H9 (cell line): ENCODE measurements at regions not wholly inside any gene's neighbourhood (a gene's known extent, or its start where the extent isn't known, plus 50 kb on each side); places are given as distances from the start of the nearest gene placed in this dataset.

Experiments used
- DNase-seq: peaks from one replicate; pipeline ENCODE4 v3.0.0-alpha.2; 2017
- H2AFZ ChIP-seq: one replicate; pipeline ENCODE4 v1.6.1; 2013; ENCODE audit warnings: mild to moderate bottlenecking, low read length, control low read depth, moderate library complexity
- H2AK5ac ChIP-seq: 2 replicates; pipeline ENCODE4 v1.6.1; 2013; ENCODE audit warnings: low read length, control low read depth, mixed read lengths; ENCODE audit not compliant: insufficient read length
- H2BK120ac ChIP-seq: one replicate; pipeline ENCODE4 v1.6.1; 2013; ENCODE audit warnings: low read depth, mild to moderate bottlenecking, low read length, control low read depth, inconsistent platforms; ENCODE audit not compliant: poor library complexity, severe bottlenecking
- H2BK12ac ChIP-seq: 2 replicates; pipeline ENCODE4 v1.6.1; 2013; ENCODE audit warnings: low read length, control low read depth, mixed read lengths, low read depth; ENCODE audit not compliant: insufficient read length
- H2BK15ac ChIP-seq: 2 replicates; pipeline ENCODE4 v1.6.1; 2013; ENCODE audit warnings: low read depth, low read length, control low read depth
- H2BK20ac ChIP-seq: one replicate; pipeline ENCODE4 v1.6.1; 2013; ENCODE audit warnings: low read depth, mild to moderate bottlenecking, low read length, control low read depth, inconsistent platforms; ENCODE audit not compliant: poor library complexity, severe bottlenecking
- H2BK5ac ChIP-seq: 2 replicates; pipeline ENCODE4 v1.6.1; 2013; ENCODE audit warnings: low read length, control low read depth, mixed read lengths; ENCODE audit not compliant: insufficient read length
- H3K14ac ChIP-seq: 2 replicates; pipeline ENCODE4 v1.6.1; 2013; ENCODE audit warnings: low read length, control low read depth; ENCODE audit not compliant: insufficient read depth
- H3K18ac ChIP-seq: 2 replicates; pipeline ENCODE4 v1.6.1; 2013; ENCODE audit warnings: low read depth, mild to moderate bottlenecking, mixed read lengths, low read length, control low read depth; ENCODE audit not compliant: insufficient read length
- H3K23ac ChIP-seq: 2 replicates; pipeline ENCODE4 v1.6.1; 2013; ENCODE audit warnings: low read length, control low read depth, mixed read lengths, low read depth; ENCODE audit not compliant: insufficient read length
- H3K23me2 ChIP-seq: 2 replicates; pipeline ENCODE4 v1.6.1; 2013; ENCODE audit warnings: low read depth, mild to moderate bottlenecking, mixed read lengths, low read length, control low read depth; ENCODE audit not compliant: insufficient read length, poor library complexity, severe bottlenecking
- H3K27ac ChIP-seq: 2 replicates; pipeline ENCODE4 v1.5.1; 2013; ENCODE audit warnings: low read length, control low read depth, mixed read lengths, low read depth; ENCODE audit not compliant: insufficient read length
- H3K27me3 ChIP-seq: 2 replicates; pipeline ENCODE4 v1.6.1; 2013; ENCODE audit warnings: low read length, control low read depth, inconsistent platforms; ENCODE audit not compliant: insufficient read depth
- H3K4ac ChIP-seq: 2 replicates; pipeline ENCODE4 v1.6.1; 2013; ENCODE audit warnings: low read depth, mild to moderate bottlenecking, control low read depth, inconsistent platforms, low read length, moderate library complexity
- H3K4me1 ChIP-seq: 2 replicates; pipeline ENCODE4 v1.6.1; 2013; ENCODE audit warnings: low read length, control low read depth, inconsistent platforms; ENCODE audit not compliant: insufficient read depth
- H3K4me2 ChIP-seq: 2 replicates; pipeline ENCODE4 v1.6.1; 2013; ENCODE audit warnings: low read length, control low read depth, mixed read lengths; ENCODE audit not compliant: insufficient read length, insufficient read depth
- H3K56ac ChIP-seq: 2 replicates; pipeline ENCODE4 v1.6.1; 2013; ENCODE audit warnings: low read depth, mild to moderate bottlenecking, mixed read lengths, low read length, control low read depth; ENCODE audit not compliant: insufficient read length
- H3K79me1 ChIP-seq: 2 replicates; pipeline ENCODE4 v1.6.1; 2013; ENCODE audit warnings: low read depth, mild to moderate bottlenecking, moderate library complexity, low read length, control low read depth, inconsistent platforms; ENCODE audit not compliant: insufficient read depth, poor library complexity, severe bottlenecking
- H3K79me2 ChIP-seq: 2 replicates; pipeline ENCODE4 v1.6.1; 2013; ENCODE audit warnings: low read length, control low read depth, inconsistent platforms; ENCODE audit not compliant: insufficient read depth
- H3K9ac ChIP-seq: 2 replicates; pipeline ENCODE4 v1.6.1; 2013; ENCODE audit warnings: low read length, control low read depth, mixed read lengths; ENCODE audit not compliant: insufficient read length; ENCODE audit errors: extremely low read depth
- H3K9me3 ChIP-seq: one replicate; pipeline ENCODE4 v1.6.1; 2013; ENCODE audit warnings: low read depth, low read length, inconsistent platforms; ENCODE audit not compliant: control insufficient read depth
- H3T11ph ChIP-seq: one replicate; pipeline ENCODE4 v1.6.1; 2013; ENCODE audit warnings: mild to moderate bottlenecking, low read length, control low read depth, inconsistent platforms
- H4K20me1 ChIP-seq: one replicate; pipeline ENCODE4 v1.6.1; 2013; ENCODE audit not compliant: control insufficient read depth, insufficient read length, insufficient read depth
- H4K5ac ChIP-seq: 2 replicates; pipeline ENCODE4 v1.6.1; 2013; ENCODE audit warnings: low read depth, mild to moderate bottlenecking, mixed read lengths, low read length, control low read depth; ENCODE audit not compliant: insufficient read length
- H4K8ac ChIP-seq: replicated peaks from 2 replicates; pipeline ENCODE4 v1.6.1; 2013; ENCODE audit warnings: low read length, control low read depth, mixed read lengths, low read depth; ENCODE audit not compliant: insufficient read length
- H4K91ac ChIP-seq: 2 replicates; pipeline ENCODE4 v1.6.1; 2013; ENCODE audit warnings: low read depth, mild to moderate bottlenecking, moderate library complexity, mixed read lengths, low read length, control low read depth; ENCODE audit not compliant: insufficient read length
- H3K27ac Mint-ChIP-seq, 3 experiments: 2 replicates in 2 of 3; 3 replicates in 1 of 3; pipeline ENCODE4 v1.8.0; 2020 to 2021; ENCODE audit warnings: mixed read lengths in 3 of 3, mild to moderate bottlenecking in 1 of 3, moderate library complexity in 1 of 3
- H3K27me3 Mint-ChIP-seq: 2 replicates; pipeline ENCODE4 v1.8.0; 2021; ENCODE audit warnings: low read depth, mild to moderate bottlenecking, moderate library complexity, mixed read lengths
- H3K36me3 Mint-ChIP-seq, 3 experiments: 2 replicates in 2 of 3; 3 replicates in 1 of 3; pipeline ENCODE4 v1.8.0; 2020 to 2021; ENCODE audit warnings: low read depth in 3 of 3, mixed read lengths in 3 of 3; ENCODE audit not compliant: insufficient read depth in 1 of 3
- H3K4me1 Mint-ChIP-seq, 2 experiments: 2 replicates each; pipeline ENCODE4 v1.8.0; 2020; ENCODE audit warnings: mixed read lengths in 2 of 2
- H3K4me3 Mint-ChIP-seq, 2 experiments: 2 replicates in 1 of 2; 3 replicates in 1 of 2; pipeline ENCODE4 v1.8.0; 2020 to 2021; ENCODE audit warnings: mild to moderate bottlenecking in 2 of 2, mixed read lengths in 2 of 2, moderate library complexity in 1 of 2
- H3K9me3 Mint-ChIP-seq, 2 experiments: 2 replicates in 1 of 2; 3 replicates in 1 of 2; pipeline ENCODE4 v1.8.0; 2020; ENCODE audit warnings: mild to moderate bottlenecking in 2 of 2, mixed read lengths in 2 of 2, moderate library complexity in 1 of 2
- CTCF ChIP-seq: fragments of 200-600 bp; sonication (generic); conservative IDR thresholded peaks from 3 replicates; pipeline ENCODE4 v1.8.0; 2021; ENCODE audit warnings: antibody characterized with exemption, mild to moderate bottlenecking
- WGBS: extraction: QIAGEN DNeasy Blood & Tissue Kit; methylation state at CpG from one replicate; pipeline ENCODE4 v1.1.7; 2013; ENCODE audit warnings: missing lambda C conversion rate, low lambda C conversion rate, mixed read lengths; ENCODE audit not compliant: insufficient read length; ENCODE audit errors: extremely low coverage; 5-methylcytosine and 5-hydroxymethylcytosine counted together

- Histone ChIP-seq H3K4me1 (no peaks in the 10 kb centered on the region), H4K20me1 (no peaks in the 10 kb centered on the region), H2BK120ac (no peak overlapping the region), H3K4me2 (no peak overlapping the region), H3K9me3 (no peaks in the 10 kb centered on the region), H3K9ac (no peak overlapping the region), H4K8ac (no peak overlapping the region), H3K56ac (no peak overlapping the region), H3K23ac (no peak overlapping the region), H4K91ac (no peak overlapping the region), H3K79me2 (no peaks in the 10 kb centered on the region), H2AFZ (no peak overlapping the region), H2BK5ac (no peak overlapping the region), H3K14ac (no peak overlapping the region), H2BK12ac (no peak overlapping the region), H3K79me1 (no peaks in the 10 kb centered on the region), H3K23me2 (no peaks in the 10 kb centered on the region), H2BK20ac (no peak overlapping the region), H3K27ac (no peak overlapping the region), H3K27me3 (no peaks in the 10 kb centered on the region), H2AK5ac (no peak overlapping the region), H3K4ac (no peak overlapping the region), H4K5ac (no peak overlapping the region), H2BK15ac (no peak overlapping the region), H3T11ph (no peak overlapping the region), H3K18ac (no peak overlapping the region)
- Mint-ChIP-seq H3K27me3 (no peaks in the 10 kb centered on the region), H3K4me3 (no peak overlapping the region), H3K27ac (no peak overlapping the region), H3K9me3 (no peaks in the 10 kb centered on the region; a peak in 3 of 5 replicates), H3K36me3 (no peaks in the 10 kb centered on the region; a peak in 1 of 7 replicates), H3K4me1 (peaks cover 9 to 11% of the 10 kb centered on the region in 2 experiments; a peak in 3 of 4 replicates)
- DNase-seq: no peak
- TF ChIP-seq CTCF: no peak
- WGBS: no CpG with 5 or more reads among the region's 5 CpGs
Observed at GRCh38 chr6:147768969-147769368, 260.5 kb downstream of the SAMD5 start.
